Pulmonary artery endothelial cell (primary cell): ENCODE measurements at regions not wholly inside any gene's neighbourhood (a gene's known extent, or its start where the extent isn't known, plus 50 kb on each side); places are given as distances from the start of the nearest gene placed in this dataset.

ENCODE experiments used
- DNase-seq: peaks from one replicate; pipeline ENCODE4 v3.0.0-alpha.2; 2011; ENCODE audit warnings: low read depth, low spot score

GRCh38 chr3:42012935-42013690 is 51.2 kb upstream of the ULK4 start:
- no peak for DNase-seq

- no peak for DNase-seq
These were observed 50.6 kb upstream of the ULK4 start for GRCh38 chr3:42012383-42012934.
